ENCODE measurements at regions not wholly inside any gene's neighbourhood (a gene's known extent, or its start where the extent isn't known, plus 50 kb on each side); places are given as distances from the start of the nearest gene placed in this dataset.

GRCh38 chr6:155589190-155589589 lies 133.6 kb upstream of the NOX3 start:
- Histone ChIP-seq H3K9me2 (ENCODE audit: insufficient read depth) (peaks cover 4% of the 10 kb centered on the region; the same call in 1 of the 2 replicates), H3K4me3 (no peak overlapping the region), H3K27me3 (ENCODE audit: insufficient read depth) (no peaks in the 10 kb centered on the region), H3K36me3 (ENCODE audit: insufficient read depth) (no peaks in the 10 kb centered on the region), H4K20me1 (replicated peaks; ENCODE audit: insufficient read depth) (no peaks in the 10 kb centered on the region), H3K79me2 (replicated peaks; ENCODE audit: insufficient read depth) (no peaks in the 10 kb centered on the region), H3F3A (replicated peaks; ENCODE audit: low read depth) (no peaks in the 10 kb centered on the region), H2AFZ (0 out of 2 replicates have a peak overlapping the region, but pooled peaks have one; percentile 20), H3K27ac (ENCODE audit: low read depth) (no peak overlapping the region), H3K4me1 (ENCODE audit: insufficient read depth) (peaks cover 9% of the 10 kb centered on the region), H3K4me2 (no peak overlapping the region)
- no peak for DNase-seq (ENCODE audit: low spot score)
- H3K36me3 Mint-ChIP-seq (ENCODE audit: low read depth): no peaks in the 10 kb centered on the region
- H3K4me1 Mint-ChIP-seq: peaks cover 10% of the 10 kb centered on the region
- ATAC-seq: peak; percentile 47; the same call in 1 of the 3 replicates
- H3K27me3 Mint-ChIP-seq (ENCODE audit: insufficient read depth, low read depth, poor library complexity): no peaks in the 10 kb centered on the region
- H3K9me3 Mint-ChIP-seq: no peaks in the 10 kb centered on the region; the same call in 2 of the 3 replicates
- TF ChIP-seq POLR2AphosphoS5 (IDR thresholded peaks at IDR 0.05; ENCODE audit: low read depth): no peak
- TF ChIP-seq JUNB (IDR thresholded peaks at IDR 0.05; ENCODE audit: unreplicated experiment): no peak
- no peak for TF ChIP-seq STAT1 (IDR thresholded peaks at IDR 0.05; ENCODE audit: unreplicated experiment)
- TF ChIP-seq EZH2phosphoT487 (IDR thresholded peaks at IDR 0.05; ENCODE audit: unreplicated experiment): no peak
- TF ChIP-seq CREB1 (CRISPR knock-in tag; IDR thresholded peaks at IDR 0.05; ENCODE audit: low read depth): no peak
- peak in 1 of 2 experiments; percentile 49; a peak in 3 of 4 replicates for TF ChIP-seq CTCF (conservative IDR thresholded peaks at IDR 0.05; ENCODE audit: low read depth in 2 of 2)
- TF ChIP-seq ETS1 (IDR thresholded peaks at IDR 0.05): no peak
- peak overlapping the region; percentile 51 for H3K27ac Mint-ChIP-seq
- no peak overlapping the region for H3K4me3 Mint-ChIP-seq

GRCh38 chr6:155587817-155588216 lies 132.2 kb upstream of the NOX3 start:
- Mint-ChIP-seq H3K4me1 (peaks cover 10% of the 10 kb centered on the region), H3K36me3 (ENCODE audit: low read depth) (no peaks in the 10 kb centered on the region), H3K27ac (no peak overlapping the region), H3K27me3 (ENCODE audit: insufficient read depth, low read depth, poor library complexity) (no peaks in the 10 kb centered on the region), H3K4me3 (no peak overlapping the region), H3K9me3 (no peaks in the 10 kb centered on the region; the same call in 1 of the 3 replicates)
- Histone ChIP-seq H3K4me1 (ENCODE audit: insufficient read depth) (peaks cover 9% of the 10 kb centered on the region), H3K79me2 (replicated peaks; ENCODE audit: insufficient read depth) (no peaks in the 10 kb centered on the region), H3K9me2 (ENCODE audit: insufficient read depth) (peaks cover 4% of the 10 kb centered on the region; the same call in 1 of the 2 replicates), H3K36me3 (ENCODE audit: insufficient read depth) (no peaks in the 10 kb centered on the region), H3K4me2 (no peak overlapping the region), H3K27me3 (ENCODE audit: insufficient read depth) (no peaks in the 10 kb centered on the region), H4K20me1 (replicated peaks; ENCODE audit: insufficient read depth) (no peaks in the 10 kb centered on the region), H3K27ac (ENCODE audit: low read depth) (no peak overlapping the region), H3F3A (replicated peaks; ENCODE audit: low read depth) (no peaks in the 10 kb centered on the region), H3K4me3 (no peak overlapping the region), H2AFZ (no peak overlapping the region)
- ATAC-seq: no peak
- no peak for DNase-seq (ENCODE audit: low spot score)
- TF ChIP-seq EZH2phosphoT487 (IDR thresholded peaks at IDR 0.05; ENCODE audit: unreplicated experiment): no peak
- no peak for TF ChIP-seq JUNB (IDR thresholded peaks at IDR 0.05; ENCODE audit: unreplicated experiment)
- no peak for TF ChIP-seq ZNF462 (CRISPR knock-in tag; IDR thresholded peaks at IDR 0.05)
- TF ChIP-seq ETS1 (IDR thresholded peaks at IDR 0.05): no peak

Measured in GM23338 (cell line).